K562 (cell line): ENCODE measurements at regions not wholly inside any gene's neighbourhood (a gene's known extent, or its start where the extent isn't known, plus 50 kb on each side); places are given as distances from the start of the nearest gene placed in this dataset.

Experiments
- ATAC-seq: fragments of 200-7000 bp; cut with Tn5 transposase; 3 replicates; pipeline ENCODE4 v1.9.1; 2020; ENCODE audit warnings: moderate library complexity
- BruUV-seq: library from RNA; stranded (reverse); fragments of 400-500 nt; replicated peaks from 2 replicates; lab custom pipeline; 2021; lab: Mats Ljungman, UMichigan
- CTCF ChIA-PET: fragments of 300-600 bp; formaldehyde crosslinking; extraction: SDS; loops from one replicate; lab custom pipeline; 2021; ENCODE audit warnings: low intra/inter-chr PET ratio; lab: Yijun Ruan, JAX
- POLR2A ChIA-PET: fragments of 300-600, 350-650 bp; sonication (Branson Sonifier 250); formaldehyde crosslinking; extraction: SDS; loops from one replicate; lab custom pipeline; 2021; ENCODE audit warnings: antibody characterized with exemption, inconsistent platforms; lab: Yijun Ruan, JAX
- DNase-seq, 4 experiments: peaks; one replicate each; pipeline versions ENCODE4 v3.0.0 to v3.0.0-alpha.2; 2011 to 2018; ENCODE audit warnings: low spot score in 3 of 4, mixed read lengths in 3 of 4; ENCODE audit errors: extremely low read depth in 1 of 4
- FAIRE-seq: peaks from 2 replicates; lab custom pipeline; 2011; peaks lifted over from hg19 to GRCh38; lab: Jason Lieb, UNC
- H2AFZ ChIP-seq: 2 replicates; pipeline ENCODE4 v1.6.0; 2011; ENCODE audit warnings: low read depth, low read length, control low read depth, inconsistent platforms
- H3K27ac ChIP-seq: fragments of 200-600 bp; 3 replicates; pipeline ENCODE4 v1.8.0; 2011; ENCODE audit warnings: low read depth, mild to moderate bottlenecking, control low read depth, inconsistent platforms, low read length, moderate library complexity, mixed read lengths; ENCODE audit errors: extremely low read depth
- H3K27me3 ChIP-seq, 2 experiments: fragments of 300-600 bp in 1 of 2; 2 replicates in 1 of 2; 3 replicates in 1 of 2; pipeline versions ENCODE4 v1.6.0 to v1.8.0; 2011; ENCODE audit warnings: inconsistent platforms in 2 of 2, low read length in 2 of 2, mild to moderate bottlenecking in 1 of 2, mixed read lengths in 1 of 2, moderate library complexity in 1 of 2; ENCODE audit not compliant: control insufficient read depth in 2 of 2, insufficient read depth in 2 of 2
- H3K36me3 ChIP-seq: fragments of 300-600 bp; 3 replicates; pipeline ENCODE4 v1.8.0; 2011; ENCODE audit warnings: mild to moderate bottlenecking, low read length, inconsistent platforms; ENCODE audit not compliant: control insufficient read depth, insufficient read depth
- H3K4me1 ChIP-seq, 2 experiments: fragments of 200-600 bp in 1 of 2; replicated peaks in 1 of 2; 2 replicates in 1 of 2; 3 replicates in 1 of 2; pipeline versions ENCODE4 v1.5.1 to v1.8.0; 2011; ENCODE audit warnings: inconsistent platforms in 2 of 2, low read length in 2 of 2, mild to moderate bottlenecking in 1 of 2, mixed read lengths in 1 of 2, moderate library complexity in 1 of 2; ENCODE audit not compliant: control insufficient read depth in 2 of 2, insufficient read depth in 2 of 2
- H3K4me2 ChIP-seq: 2 replicates; pipeline ENCODE4 v1.6.1; 2011; ENCODE audit warnings: low read length, control low read depth, inconsistent platforms, mixed read lengths; ENCODE audit not compliant: insufficient read depth
- H3K4me3 ChIP-seq: fragments of 200-600 bp; sonication (generic), shearing (Covaris generic); 2 replicates; pipeline ENCODE4 v1.5.1; 2016; ENCODE audit warnings: control low read depth, inconsistent platforms
- H3K79me2 ChIP-seq: fragments of 200-600 bp; 3 replicates; pipeline ENCODE4 v1.8.0; 2011; ENCODE audit warnings: low read length, inconsistent platforms; ENCODE audit not compliant: control insufficient read depth, insufficient read depth
- H3K9ac ChIP-seq, 2 experiments: 2 replicates each; pipeline versions ENCODE4 v1.6.0 to v1.6.1; 2011; ENCODE audit warnings: low read depth in 2 of 2, low read length in 2 of 2, control low read depth in 1 of 2, inconsistent platforms in 1 of 2, mild to moderate bottlenecking in 1 of 2, mixed read lengths in 1 of 2; ENCODE audit not compliant: insufficient read depth in 1 of 2
- H3K9me1 ChIP-seq: one replicate; pipeline ENCODE4 v1.6.0; 2011; ENCODE audit warnings: inconsistent platforms, mild to moderate bottlenecking, low read length, moderate library complexity; ENCODE audit not compliant: control insufficient read depth, insufficient read depth
- H3K9me3 ChIP-seq: replicated peaks from 2 replicates; pipeline ENCODE4 v1.5.1; 2011; ENCODE audit warnings: low read depth, low read length, inconsistent platforms; ENCODE audit not compliant: control insufficient read depth, insufficient read depth
- H4K20me1 ChIP-seq: replicated peaks from 2 replicates; pipeline ENCODE4 v1.6.1; 2011; ENCODE audit warnings: low read length, inconsistent platforms, mixed read lengths; ENCODE audit not compliant: control insufficient read depth, insufficient read depth
- FOXK2 ChIP-seq, 2 experiments: fragments of 450-650 bp; IDR thresholded peaks in 1 of 2; conservative IDR thresholded peaks in 1 of 2; 2 replicates each; pipeline ENCODE4 v1.6.1; 2016; ENCODE audit warnings: low read depth in 2 of 2, mild to moderate bottlenecking in 1 of 2
- HBP1 ChIP-seq: fragments of 450-650 bp; formaldehyde crosslinking; IDR thresholded peaks from 2 replicates; pipeline ENCODE4 v1.4.0; 2022; ENCODE audit warnings: missing genetic modification characterization
- KDM4B ChIP-seq, 2 experiments: fragments of 450-650 bp in 1 of 2; sonication (generic) in 1 of 2; IDR thresholded peaks; 2 replicates each; pipeline ENCODE4 v1.6.1; 2016 to 2017; ENCODE audit warnings: borderline replicate concordance in 2 of 2, antibody characterized with exemption in 1 of 2, low read depth in 1 of 2, mild to moderate bottlenecking in 1 of 2
- ZBTB17 ChIP-seq: fragments of 450-650 bp; formaldehyde crosslinking; IDR thresholded peaks from 2 replicates; pipeline ENCODE4 v1.4.0; 2020; ENCODE audit warnings: mild to moderate bottlenecking
- ZBTB33 ChIP-seq: sonication (generic); formaldehyde crosslinking; IDR thresholded peaks from 2 replicates; pipeline ENCODE4 v1.8.1; 2023; ENCODE audit warnings: mild to moderate bottlenecking, missing genetic modification reagents
- WGBS: fragments of 100-300 bp; shearing (Covaris generic); methylation state at CpG from one replicate; pipeline ENCODE4 v1.1.6; 2016; ENCODE audit warnings: low coverage, mixed read lengths; ENCODE audit not compliant: insufficient coverage; ENCODE audit errors: missing lambda C conversion rate; 5-methylcytosine and 5-hydroxymethylcytosine counted together
- in situ Hi-C: fragments of 300-500 bp; cut with MboI; formaldehyde crosslinking; loops from 4 replicates; pipeline ENCODE4 v1.15.0; 2018; ENCODE audit warnings: inconsistent platforms, mixed read lengths
- intact Hi-C: fragments of 100-400 bp; cut with micrococcal nuclease; formaldehyde crosslinking; loops from 2 replicates; pipeline ENCODE4 v1.14.2; 2022

- Histone ChIP-seq H3K27ac (no peak overlapping the region), H3K79me2 (no peaks in the 10 kb centered on the region), H4K20me1 (no peaks in the 10 kb centered on the region), H2AFZ (no peak overlapping the region), H3K36me3 (no peaks in the 10 kb centered on the region), H3K27me3 (no peaks in the 10 kb centered on the region), H3K9me3 (no peaks in the 10 kb centered on the region), H3K4me1 (no peaks in the 10 kb centered on the region), H3K4me3 (no peak overlapping the region), H3K9me1 (no peaks in the 10 kb centered on the region), H3K4me2 (no peak overlapping the region), H3K9ac (no peak overlapping the region)
- POLR2A ChIA-PET = no interaction called here
- TF ChIP-seq KDM4B (IDR thresholded peaks at IDR 0.05; ENCODE audit: borderline replicate concordance in 2 of 2, low read depth in 1 of 2) = no peak
- no peak for TF ChIP-seq ZBTB33 (CRISPR knock-in tag)
- TF ChIP-seq HBP1 (CRISPR knock-in tag) = no peak
- TF ChIP-seq FOXK2 (conservative IDR thresholded peaks at IDR 0.05 in 1 of 2, IDR thresholded peaks at IDR 0.05 in 1 of 2; ENCODE audit: low read depth in 2 of 2) = no peak
- TF ChIP-seq ZBTB17 = no peak
- 0% methylated on average over 1 of the region's 1 CpG for WGBS
- in situ Hi-C loops (no loop called here), intact Hi-C loops (no loop called here)
- ATAC-seq = no peak
- CTCF ChIA-PET = no interaction called here
- no peak for FAIRE-seq
- BruUV-seq = no TSS peak
- DNase-seq = no peak
These were observed 836.2 kb upstream of the MGAT4C start for GRCh38 chr12:87092421-87092820.
